ENCODE measurements at regions not wholly inside any gene's neighbourhood (a gene's known extent, or its start where the extent isn't known, plus 50 kb on each side); places are given as distances from the start of the nearest gene placed in this dataset.

DNA sequence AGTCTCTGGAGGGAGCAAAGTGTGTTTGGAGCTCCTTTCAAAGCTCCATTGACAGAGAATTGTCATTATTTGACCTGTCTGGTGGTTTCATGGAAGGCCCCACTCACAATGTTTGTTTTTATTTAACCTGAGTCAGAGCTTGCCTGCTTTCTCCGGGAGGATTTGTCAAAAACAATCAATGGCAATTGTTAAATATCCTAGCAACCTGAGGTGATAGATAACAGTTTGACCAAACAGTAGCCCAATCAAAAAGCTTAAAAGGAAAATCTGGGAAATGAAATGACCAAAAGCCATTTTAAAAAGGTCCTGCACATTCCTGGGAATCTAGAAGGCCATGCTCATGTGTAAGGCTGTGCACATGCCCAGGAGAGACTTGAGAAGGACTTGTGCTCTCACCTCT, 177.2 kb upstream of the POC5 start:
- intact Hi-C loops (cut with DNase I; ENCODE audit: low total_unique reads) = no loop called here
- no peak overlapping the region for H3K4me3 ChIP-seq (ENCODE audit: low read depth, poor library complexity, severe bottlenecking)
- TF ChIP-seq CTCF (IDR thresholded peaks at IDR 0.05) = no peak
- TF ChIP-seq POLR2A (IDR thresholded peaks at IDR 0.05) = no peak
- no peak for DNase-seq (ENCODE audit: low spot score in 2 of 2)
- 78 to 97% methylated on average over 1 of the region's 1 CpG for WGBS, 2 donors

GRCh38 chr5:75891736-75892135, 174.5 kb upstream of the POC5 start:
- no peak for DNase-seq (ENCODE audit: low spot score in 2 of 2)
- no peak for TF ChIP-seq CTCF (IDR thresholded peaks at IDR 0.05)
- TF ChIP-seq POLR2A (IDR thresholded peaks at IDR 0.05) = no peak

GRCh38 chr5:75891020-75891419, 173.8 kb upstream of the POC5 start:
- 70 to 72% methylated on average over 1 of the region's 1 CpG for WGBS, 2 donors
- H3K4me3 ChIP-seq (ENCODE audit: low read depth, poor library complexity, severe bottlenecking) = no peak overlapping the region
- TF ChIP-seq POLR2A (IDR thresholded peaks at IDR 0.05) (no peak), CTCF (IDR thresholded peaks at IDR 0.05) (no peak)
- no peak for DNase-seq (ENCODE audit: low spot score in 2 of 2)
- intact Hi-C loops (cut with DNase I; ENCODE audit: low total_unique reads) = no loop called here

More at GRCh38 chr5:75891736-75892135, 174.5 kb upstream of the POC5 start:
- intact Hi-C loops (cut with DNase I; ENCODE audit: low total_unique reads) = no loop called here
- H3K4me3 ChIP-seq (ENCODE audit: low read depth, poor library complexity, severe bottlenecking) = no peak overlapping the region
- WGBS, 2 donors = 48 to 64% methylated on average over 1 of the region's 1 CpG

GRCh38 chr5:75890546-75890945, 173.3 kb upstream of the POC5 start:
- H3K4me3 ChIP-seq (ENCODE audit: low read depth, poor library complexity, severe bottlenecking) = no peak overlapping the region
- DNase-seq (ENCODE audit: low spot score in 2 of 2) = no peak
- intact Hi-C loops (cut with DNase I; ENCODE audit: low total_unique reads) = no loop called here
- 68 to 88% methylated on average over 1 of the region's 1 CpG for WGBS, 2 donors
- TF ChIP-seq CTCF (IDR thresholded peaks at IDR 0.05) = no peak
- TF ChIP-seq POLR2A (IDR thresholded peaks at IDR 0.05) = no peak

DNA sequence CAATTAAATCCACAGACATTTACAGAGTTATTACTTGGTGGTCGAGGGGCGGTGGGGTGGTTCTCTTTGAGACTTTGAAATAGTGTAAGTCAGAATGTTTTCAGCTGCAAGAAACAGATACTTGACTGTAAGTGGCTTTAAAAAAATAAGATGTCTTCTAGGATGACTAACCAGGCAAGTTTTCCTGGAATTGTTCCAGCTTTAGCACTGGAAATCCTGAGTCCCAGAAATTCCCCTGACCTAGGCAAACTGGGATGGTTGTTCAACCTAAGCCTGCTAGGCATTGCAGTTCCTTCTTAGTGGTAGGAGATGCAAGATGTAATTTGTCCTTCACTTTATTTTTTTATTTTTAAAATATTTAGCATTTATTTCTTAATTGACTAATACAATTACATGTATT, 169.5 kb upstream of the POC5 start:
- H3K4me3 ChIP-seq (ENCODE audit: low read depth, poor library complexity, severe bottlenecking) = no peak overlapping the region
- DNase-seq (ENCODE audit: low spot score in 2 of 2) = no peak
- no peak for TF ChIP-seq CTCF (IDR thresholded peaks at IDR 0.05)
- TF ChIP-seq POLR2A (IDR thresholded peaks at IDR 0.05) = no peak
- WGBS, 2 donors = 49 to 58% methylated on average over 2 of the region's 2 CpGs
- intact Hi-C loops (cut with DNase I; ENCODE audit: low total_unique reads) = no loop called here

DNA sequence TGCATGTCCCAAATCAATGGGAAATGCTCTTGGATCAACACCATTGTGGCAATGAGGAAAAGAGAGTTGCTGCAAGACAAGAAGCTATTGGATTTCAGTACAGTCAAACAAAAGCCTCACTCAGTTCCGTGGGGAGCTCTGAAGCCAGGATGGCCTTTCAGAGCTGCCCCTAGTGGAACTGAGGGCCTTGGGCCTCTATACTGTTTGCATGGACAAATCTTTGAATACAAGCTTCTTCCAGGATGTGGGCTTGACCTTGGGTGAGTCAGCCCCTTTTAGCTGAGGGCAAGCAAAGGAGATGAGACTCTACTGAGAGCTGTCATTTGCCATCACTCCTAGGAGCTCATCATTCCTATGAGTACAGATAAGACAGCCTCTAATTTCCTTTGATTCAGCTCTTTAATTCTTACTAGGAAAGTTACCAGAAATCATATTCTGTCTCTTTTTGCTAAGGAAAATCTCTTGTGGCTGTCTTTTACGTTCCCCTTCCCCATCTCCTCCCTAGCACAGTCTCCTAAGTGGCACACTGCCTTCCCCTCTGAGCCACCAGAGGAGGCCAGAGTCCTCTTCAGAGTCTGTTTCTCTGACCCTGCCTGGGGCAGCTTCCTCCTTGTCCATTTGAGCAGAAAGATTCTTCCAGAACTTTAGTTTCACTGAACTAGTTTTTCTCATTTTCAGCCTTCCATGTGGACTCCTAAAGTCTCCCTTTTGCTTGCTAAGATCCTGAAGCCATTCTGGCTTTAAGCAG, 168.8 kb upstream of the POC5 start:
- no peak overlapping the region for H3K4me3 ChIP-seq (ENCODE audit: low read depth, poor library complexity, severe bottlenecking)
- 67 to 68% methylated on average over 2 of the region's 2 CpGs for WGBS, 2 donors
- no peak for TF ChIP-seq POLR2A (IDR thresholded peaks at IDR 0.05)
- TF ChIP-seq CTCF (IDR thresholded peaks at IDR 0.05) = no peak
- DNase-seq (ENCODE audit: low spot score in 2 of 2) = no peak
- intact Hi-C loops (cut with DNase I; ENCODE audit: low total_unique reads) = no loop called here

Measured in lower leg skin (tissue), 4 donors.